HFF-Myc (cell line): ENCODE measurements at regions not wholly inside any gene's neighbourhood (a gene's known extent, or its start where the extent isn't known, plus 50 kb on each side); places are given as distances from the start of the nearest gene placed in this dataset.

Source experiments
- DNase-seq: peaks from one replicate; pipeline ENCODE4 v3.0.0-alpha.2; 2011; ENCODE audit warnings: low read depth; ENCODE audit errors: extremely low read depth
- H3K4me3 ChIP-seq: replicated peaks from 2 replicates; pipeline ENCODE4 v1.5.1; 2011; ENCODE audit warnings: low read depth, mild to moderate bottlenecking, control low read depth, low read length
- TF ChIP-seq, protein P1 (sequence below): IDR thresholded peaks from 2 replicates; pipeline ENCODE4 v1.5.1; 2012; ENCODE audit warnings: mild to moderate bottlenecking, low read depth, low read length, control low read depth; ENCODE audit errors: missing control alignments

DNA sequence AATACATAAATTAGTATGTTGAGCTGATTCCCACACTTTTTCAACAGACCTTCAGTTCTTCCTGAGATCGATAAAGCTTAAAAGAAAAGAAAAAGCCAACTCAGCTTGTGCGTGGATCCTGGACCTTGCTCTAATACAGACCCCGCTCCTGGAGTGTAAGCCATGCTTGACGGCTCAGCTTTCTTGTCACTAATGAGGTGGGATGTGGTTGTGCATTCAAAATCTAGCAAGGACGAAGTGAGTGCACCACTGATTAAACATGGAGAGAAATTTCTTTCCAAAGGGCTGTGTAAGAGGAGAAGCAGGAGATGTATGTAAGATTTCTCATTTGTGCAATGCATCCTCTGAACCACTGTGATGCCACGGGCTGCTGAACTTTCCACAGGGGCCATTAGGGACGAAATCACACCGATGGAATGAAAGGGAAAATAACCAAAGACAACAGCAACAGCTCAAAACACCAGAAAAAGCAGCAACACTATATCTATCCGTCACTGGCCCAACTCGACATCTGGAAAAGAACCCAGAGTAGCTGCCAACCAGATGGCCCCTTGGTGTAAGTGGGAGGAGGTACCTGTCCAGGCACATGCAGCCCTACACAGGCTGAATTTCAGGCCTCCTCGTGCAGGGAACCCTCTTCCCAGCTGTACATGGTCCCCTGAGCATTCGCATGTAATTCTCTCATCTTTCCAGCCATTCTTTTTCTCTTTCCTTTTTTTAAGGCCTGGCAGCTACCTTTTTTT is 178.9 kb downstream of the SREK1 start:
- TF ChIP-seq, protein P1, sequence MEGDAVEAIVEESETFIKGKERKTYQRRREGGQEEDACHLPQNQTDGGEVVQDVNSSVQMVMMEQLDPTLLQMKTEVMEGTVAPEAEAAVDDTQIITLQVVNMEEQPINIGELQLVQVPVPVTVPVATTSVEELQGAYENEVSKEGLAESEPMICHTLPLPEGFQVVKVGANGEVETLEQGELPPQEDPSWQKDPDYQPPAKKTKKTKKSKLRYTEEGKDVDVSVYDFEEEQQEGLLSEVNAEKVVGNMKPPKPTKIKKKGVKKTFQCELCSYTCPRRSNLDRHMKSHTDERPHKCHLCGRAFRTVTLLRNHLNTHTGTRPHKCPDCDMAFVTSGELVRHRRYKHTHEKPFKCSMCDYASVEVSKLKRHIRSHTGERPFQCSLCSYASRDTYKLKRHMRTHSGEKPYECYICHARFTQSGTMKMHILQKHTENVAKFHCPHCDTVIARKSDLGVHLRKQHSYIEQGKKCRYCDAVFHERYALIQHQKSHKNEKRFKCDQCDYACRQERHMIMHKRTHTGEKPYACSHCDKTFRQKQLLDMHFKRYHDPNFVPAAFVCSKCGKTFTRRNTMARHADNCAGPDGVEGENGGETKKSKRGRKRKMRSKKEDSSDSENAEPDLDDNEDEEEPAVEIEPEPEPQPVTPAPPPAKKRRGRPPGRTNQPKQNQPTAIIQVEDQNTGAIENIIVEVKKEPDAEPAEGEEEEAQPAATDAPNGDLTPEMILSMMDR = no peak
- H3K4me3 ChIP-seq = no peak overlapping the region
- DNase-seq = no peak

DNA sequence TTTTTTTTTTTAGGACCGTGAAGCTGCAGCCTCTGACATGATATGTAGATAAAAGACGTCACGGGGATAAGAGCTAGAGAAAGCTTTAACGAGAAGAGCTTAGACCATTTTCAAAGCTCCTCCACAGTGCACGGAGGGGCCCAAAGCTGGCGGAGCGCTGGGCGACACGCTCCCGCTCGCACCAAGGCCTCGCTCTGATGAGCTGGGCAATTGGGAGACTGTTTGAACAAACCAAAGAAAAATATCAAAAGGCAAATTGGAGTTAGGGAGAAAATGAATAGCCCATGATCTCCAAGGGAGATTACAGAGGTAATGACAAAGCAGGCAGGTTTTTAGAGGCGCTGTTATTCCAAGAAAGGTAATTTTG is 179.4 kb downstream of the SREK1 start:
- DNase-seq = no peak
- no peak overlapping the region for H3K4me3 ChIP-seq
- TF ChIP-seq, protein P1 = no peak

DNA sequence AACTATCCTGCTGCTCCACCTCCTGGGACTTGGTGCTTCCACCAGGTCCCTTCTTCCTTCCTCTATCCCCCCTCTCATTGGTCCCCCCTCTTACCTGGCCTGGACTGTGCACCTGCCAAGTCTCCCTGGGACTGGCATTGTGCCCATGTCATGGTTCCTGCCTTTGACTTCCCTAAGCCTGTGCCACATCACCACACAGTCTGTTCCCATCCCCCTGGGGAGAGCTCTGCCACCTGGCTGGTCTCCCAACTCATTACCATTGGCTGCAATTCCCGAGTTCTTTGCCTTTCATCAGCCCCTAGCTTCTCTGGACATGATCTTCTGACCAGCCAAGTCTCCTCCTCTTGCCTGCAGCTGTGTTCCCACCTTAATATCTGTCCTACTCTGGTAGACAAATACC is 180.3 kb downstream of the SREK1 start:
- H3K4me3 ChIP-seq = no peak overlapping the region
- no peak for DNase-seq
- TF ChIP-seq, protein P1 = no peak

DNA sequence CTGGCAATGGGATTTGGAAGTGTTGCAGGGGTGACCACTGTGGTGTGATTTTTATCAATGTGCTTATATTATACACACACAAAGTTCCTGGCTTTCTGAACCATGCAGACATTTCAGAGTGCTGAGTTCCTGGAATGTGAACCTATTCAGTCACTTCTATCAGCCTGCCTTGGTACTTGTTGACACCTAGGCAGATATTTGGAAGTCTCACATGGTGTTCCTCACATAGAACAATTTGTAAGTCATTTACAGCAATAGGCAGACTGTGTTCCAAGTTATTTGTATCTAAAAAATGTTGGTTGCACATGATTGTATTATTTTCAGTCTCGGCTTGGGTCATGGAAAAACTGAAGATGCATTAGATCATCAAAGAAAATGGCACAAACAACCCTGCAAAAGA is 182.2 kb downstream of the SREK1 start:
- TF ChIP-seq, protein P1 = no peak
- no peak for DNase-seq
- H3K4me3 ChIP-seq = no peak overlapping the region

DNA sequence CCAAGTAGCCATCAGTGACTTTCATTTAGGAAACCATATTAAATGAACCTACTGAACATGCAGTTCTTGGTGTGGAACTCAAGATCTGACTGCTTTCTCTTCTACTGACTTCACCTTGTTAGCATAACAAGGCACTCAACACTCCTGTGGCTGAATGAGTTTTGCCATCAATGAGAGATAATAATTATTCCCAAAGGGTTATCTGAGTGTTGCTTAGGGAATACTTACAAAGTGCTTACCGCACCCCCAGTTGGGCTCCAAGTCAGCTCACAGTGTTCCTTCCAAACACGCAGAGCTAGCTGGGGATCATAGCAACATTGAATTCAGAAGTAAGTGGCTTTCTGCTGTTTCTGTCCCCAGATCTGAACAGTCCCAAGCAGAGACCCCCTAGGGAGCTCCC is 182.9 kb downstream of the SREK1 start:
- no peak overlapping the region for H3K4me3 ChIP-seq
- TF ChIP-seq, protein P1 = no peak
- DNase-seq = no peak

DNA sequence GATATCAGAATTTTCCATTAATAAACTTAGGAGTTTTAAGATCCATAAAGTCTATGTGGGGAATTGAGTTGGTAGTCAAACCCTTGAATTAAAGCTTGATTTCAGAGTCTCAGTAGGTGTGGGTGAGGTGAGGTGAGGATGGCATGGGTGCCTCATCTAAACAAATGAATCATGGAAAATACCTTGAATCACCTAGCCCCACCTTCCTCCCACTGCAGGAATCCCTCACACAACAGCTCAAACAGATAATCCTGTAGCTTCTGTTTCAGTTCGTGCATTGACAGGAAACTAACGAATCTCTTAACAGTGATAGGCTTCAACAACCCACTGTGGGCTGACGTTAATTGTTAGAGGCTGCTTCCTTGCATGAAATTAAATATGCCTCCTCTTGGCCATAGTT is 185.0 kb downstream of the SREK1 start:
- TF ChIP-seq, protein P1 = no peak
- no peak overlapping the region for H3K4me3 ChIP-seq
- no peak for DNase-seq

DNA sequence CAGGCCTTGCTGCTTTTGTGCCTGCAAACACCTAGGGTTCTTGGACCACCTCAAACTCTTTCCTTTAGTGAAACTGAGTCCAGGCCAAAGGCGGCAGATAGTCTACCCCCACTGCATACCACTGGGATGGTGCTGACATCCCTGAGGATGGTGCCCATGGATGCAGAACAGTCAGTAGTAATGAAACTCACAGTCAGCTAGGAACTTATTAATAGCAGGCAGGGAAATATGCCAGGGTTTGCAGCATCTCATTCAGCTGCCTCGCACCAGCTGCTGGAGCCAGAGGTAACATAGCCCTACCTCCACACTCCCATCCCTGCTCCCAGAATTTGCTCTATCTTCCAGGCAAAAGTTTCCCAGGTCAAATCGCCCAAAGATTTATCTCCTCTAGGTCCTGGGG is 189.1 kb downstream of the SREK1 start:
- TF ChIP-seq, protein P1 = no peak
- no peak for DNase-seq
- no peak overlapping the region for H3K4me3 ChIP-seq
